SU-DHL-6 (cell line): ENCODE measurements at regions not wholly inside any gene's neighbourhood (a gene's known extent, or its start where the extent isn't known, plus 50 kb on each side); places are given as distances from the start of the nearest gene placed in this dataset.

Source experiments
- CTCF ChIP-seq: fragments of 200-600 bp; sonication (generic); IDR thresholded peaks from one replicate; pipeline ENCODE4 v1.5.1; 2017; ENCODE audit warnings: antibody characterized with exemption, mild to moderate bottlenecking, low read length, moderate library complexity; ENCODE audit not compliant: insufficient read depth, poor library complexity, severe bottlenecking
- EZH2phosphoT487 ChIP-seq: fragments of 200-600 bp; sonication (generic), shearing (Covaris generic); conservative IDR thresholded peaks from 2 replicates; pipeline ENCODE4 v1.6.1; 2018; ENCODE audit warnings: mild to moderate bottlenecking, antibody characterized with exemption, low read length, moderate library complexity, mixed read lengths

- no peak for TF ChIP-seq CTCF
- TF ChIP-seq EZH2phosphoT487 = no peak
These were observed 59.1 kb upstream of the CCL2 start for GRCh38 chr17:34195987-34196386.
